ENCODE measurements at regions not wholly inside any gene's neighbourhood (a gene's known extent, or its start where the extent isn't known, plus 50 kb on each side); places are given as distances from the start of the nearest gene placed in this dataset.

- TF ChIP-seq TAF1 (IDR thresholded peaks at IDR 0.05; ENCODE audit: borderline replicate concordance, insufficient read depth, low read length) (no peak), REST (IDR thresholded peaks at IDR 0.05; ENCODE audit: insufficient read depth in 1 of 2, low read depth in 2 of 2, low read length in 2 of 2) (no peak), POLR2AphosphoS5 (IDR thresholded peaks at IDR 0.05; ENCODE audit: low read depth, low read length) (no peak), SIN3A (IDR thresholded peaks at IDR 0.05; ENCODE audit: borderline replicate concordance, insufficient read depth, low read length) (no peak)
These were observed 309.4 kb upstream of the SOX2 start for GRCh38 chr3:181402347-181402746.

All from PFSK-1 (cell line).